ENCODE measurements at regions not wholly inside any gene's neighbourhood (a gene's known extent, or its start where the extent isn't known, plus 50 kb on each side); places are given as distances from the start of the nearest gene placed in this dataset.
"Not testable (repeated sequence)": the region's sequence is repeated elsewhere in the genome, so short reads cannot be mapped to it uniquely, and the experiment has no call there.

GRCh38 chr10:61078542-61079275, 134.7 kb upstream of the RHOBTB1 start:
- no peak for DNase-seq

DNA sequence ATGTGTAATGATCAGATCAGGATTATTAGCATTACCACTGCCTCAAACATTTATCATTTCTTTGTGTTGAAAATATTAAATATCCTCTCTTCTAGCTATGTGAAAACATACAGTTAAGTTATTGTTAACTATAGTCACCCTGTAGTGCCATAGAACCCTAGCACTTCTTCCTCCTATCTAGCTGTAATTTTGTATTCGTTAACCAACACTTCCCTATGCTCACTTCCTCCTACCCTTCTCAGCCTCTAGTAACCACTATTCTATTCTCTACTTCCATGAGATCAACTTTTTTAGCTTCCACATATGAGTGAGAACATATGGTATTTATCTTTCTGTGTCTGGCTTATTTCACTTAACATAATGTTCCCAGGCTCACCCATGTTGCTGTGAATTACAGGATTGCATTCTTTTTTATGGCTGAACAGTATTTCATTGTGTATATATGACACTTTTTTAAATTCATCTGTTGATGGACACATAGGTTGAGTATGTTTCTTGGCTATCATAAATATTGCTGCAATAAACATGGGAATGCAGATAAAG, 132.7 kb upstream of the RHOBTB1 start:
- DNase-seq, result no peak

GRCh38 chr10:61073391-61073790, 129.4 kb upstream of the RHOBTB1 start:
- DNase-seq, result no peak

- DNase-seq, result no peak
Measured at GRCh38 chr10:61071580-61071979, 127.6 kb upstream of the RHOBTB1 start.

- DNase-seq, result no peak
Measured at GRCh38 chr10:61068471-61068870, 124.5 kb upstream of the RHOBTB1 start.

DNA sequence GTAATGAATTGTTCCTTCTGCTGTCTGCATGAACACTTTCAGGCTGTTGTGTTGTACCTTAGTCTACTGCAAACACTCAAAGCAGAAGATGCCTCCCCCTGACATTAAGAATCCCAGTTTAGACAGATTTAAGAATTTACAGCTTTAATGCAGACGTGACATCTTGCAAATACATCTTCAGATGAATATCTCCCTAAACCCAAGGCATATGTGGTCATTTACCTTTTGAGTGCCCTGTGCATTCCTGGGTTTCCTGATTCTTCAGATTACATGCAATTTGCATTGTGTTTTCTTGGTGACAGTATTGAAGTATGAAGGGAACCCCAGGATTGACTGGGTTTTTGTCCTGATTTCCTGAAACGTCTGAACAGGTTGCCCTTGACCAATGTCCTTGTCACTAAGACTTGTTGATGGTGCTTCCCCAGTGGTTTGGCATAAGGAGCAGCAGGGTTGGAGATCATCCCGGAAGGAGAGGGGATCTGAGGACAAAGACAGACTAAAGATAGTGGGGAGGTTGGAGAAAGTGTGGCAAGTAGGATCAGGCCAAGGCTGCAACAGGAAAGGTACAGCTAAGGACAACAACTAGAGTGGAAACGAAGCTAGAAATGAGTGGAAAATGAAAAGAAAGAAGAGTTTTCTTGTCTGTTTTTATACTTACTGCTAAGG, 123.8 kb upstream of the RHOBTB1 start:
- no peak for DNase-seq

- DNase-seq, result no peak
Measured at GRCh38 chr10:61066661-61067344, 122.8 kb upstream of the RHOBTB1 start.

DNA sequence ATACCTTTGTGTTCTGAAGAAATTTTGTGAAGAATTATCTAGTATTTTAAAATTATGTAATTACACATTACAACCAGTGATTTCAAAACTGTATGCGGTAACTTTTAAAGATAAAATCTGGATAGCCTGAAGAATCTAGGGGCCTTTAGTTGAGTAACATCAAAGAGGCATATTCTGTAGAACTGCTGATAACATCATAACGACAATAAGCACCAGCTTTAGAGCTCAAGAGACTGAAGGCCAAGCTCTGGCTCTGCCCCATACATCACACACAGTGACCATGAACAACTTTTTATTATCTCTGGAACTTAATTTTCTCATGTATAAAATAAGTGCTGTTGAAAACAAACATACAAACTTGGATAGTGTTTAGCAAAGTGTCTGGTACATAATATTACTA, 121.1 kb upstream of the RHOBTB1 start:
- DNase-seq, result no peak

DNA sequence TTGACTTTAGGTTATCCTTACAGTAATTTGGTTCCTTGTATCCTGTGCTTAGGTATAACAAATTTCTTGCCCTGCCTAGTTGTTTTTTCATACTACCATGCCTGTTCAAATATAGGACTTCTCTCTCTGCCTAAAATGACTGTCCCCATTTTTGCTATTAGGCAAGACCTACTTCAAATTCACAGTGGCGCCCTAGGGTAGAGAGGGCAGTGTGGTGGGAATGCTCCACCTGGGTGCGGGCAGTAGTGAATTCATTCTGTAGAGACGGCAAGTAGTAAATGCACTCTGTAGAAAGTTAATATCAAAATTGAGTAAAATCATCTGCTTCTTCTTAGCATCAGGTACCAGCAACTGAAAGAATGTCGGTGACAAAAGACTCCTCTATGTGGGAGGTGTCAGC, 120.4 kb upstream of the RHOBTB1 start:
- DNase-seq, result no peak

GRCh38 chr10:61063901-61064300, 119.9 kb upstream of the RHOBTB1 start:
- DNase-seq, result no peak

GRCh38 chr10:61063034-61063433, 119.0 kb upstream of the RHOBTB1 start:
- DNase-seq, result no peak

DNA sequence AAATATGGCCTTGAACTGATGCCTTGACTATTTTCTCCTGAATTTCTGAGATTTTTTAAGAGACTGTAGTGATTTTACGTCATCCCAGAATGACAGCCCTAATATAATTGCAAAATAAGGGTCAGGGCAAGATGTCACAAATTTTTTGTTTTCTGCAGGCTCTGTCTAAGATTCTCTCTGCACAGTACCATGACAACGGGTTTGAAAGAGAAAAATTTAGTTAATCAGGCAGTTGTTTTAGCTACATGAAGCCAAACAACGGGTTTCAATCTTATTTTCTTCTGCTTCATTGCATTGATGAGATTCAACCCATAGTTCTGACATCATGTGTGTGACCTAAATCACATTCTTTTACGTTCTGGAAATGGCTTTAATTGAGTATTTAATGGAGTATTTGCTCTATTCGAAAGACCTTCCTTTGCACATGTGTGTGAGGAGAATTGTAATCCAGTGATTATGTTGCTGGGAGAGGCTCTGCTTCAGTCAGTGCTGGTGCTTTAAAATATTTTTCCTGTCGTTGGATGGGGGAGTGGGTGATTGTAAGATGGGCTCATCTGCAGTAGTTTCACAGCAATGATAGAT, 118.0 kb upstream of the RHOBTB1 start:
- DNase-seq, result no peak

DNA sequence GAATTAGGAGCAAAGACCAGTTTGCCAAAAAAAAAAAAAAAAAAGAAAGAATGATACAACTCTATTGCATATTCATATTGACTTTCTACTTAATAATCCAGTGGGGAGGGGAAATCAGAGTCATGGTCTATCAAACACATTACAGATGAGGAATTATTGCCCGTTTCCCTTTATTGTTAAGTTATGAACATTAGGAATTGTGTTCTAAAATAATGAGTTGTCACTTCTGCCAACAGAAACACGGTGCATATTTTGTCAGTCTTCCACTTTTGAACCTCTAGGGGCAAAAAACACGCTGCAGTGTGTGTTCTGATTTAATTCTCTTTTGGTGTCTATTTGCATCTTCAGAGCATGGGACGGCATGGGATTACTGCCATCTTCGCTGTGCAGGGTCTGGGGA, 115.7 kb upstream of the RHOBTB1 start:
- DNase-seq, result no peak

DNA sequence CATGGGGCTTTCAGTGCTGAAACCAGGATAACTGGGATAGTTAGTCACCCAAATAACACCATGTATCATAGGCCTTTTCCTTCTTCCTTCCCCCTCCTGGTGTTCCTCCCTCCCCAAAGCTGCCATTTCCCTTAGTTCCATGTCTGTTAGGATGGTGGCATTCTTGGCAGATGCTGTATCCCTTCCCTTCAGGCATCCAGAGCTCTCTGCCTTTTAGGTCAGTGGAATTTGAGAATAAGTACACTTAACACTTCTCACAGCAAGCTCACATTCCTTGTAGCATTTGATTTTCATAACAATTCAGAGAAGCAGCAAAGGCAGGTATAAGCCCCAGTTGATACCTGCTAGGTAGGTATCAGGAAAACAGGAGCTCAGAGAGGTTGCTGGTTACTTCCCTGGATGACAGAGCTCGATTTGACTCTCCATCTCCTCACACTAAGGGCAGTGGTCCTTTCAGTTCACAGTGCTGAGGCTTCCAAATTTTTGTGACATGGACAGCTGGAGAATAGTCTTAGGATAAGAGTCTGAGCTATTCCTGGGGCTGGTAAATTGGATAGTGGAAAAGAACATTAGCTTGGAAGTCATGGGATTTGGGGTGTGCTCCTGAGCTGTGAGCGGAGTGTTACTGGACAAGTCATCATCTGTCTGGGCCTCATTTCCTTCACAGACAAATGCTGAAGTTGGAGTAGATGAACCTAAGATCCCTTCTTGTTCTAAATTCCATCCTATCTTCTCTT, 108.7 kb upstream of the RHOBTB1 start:
- DNase-seq, result no peak

DNA sequence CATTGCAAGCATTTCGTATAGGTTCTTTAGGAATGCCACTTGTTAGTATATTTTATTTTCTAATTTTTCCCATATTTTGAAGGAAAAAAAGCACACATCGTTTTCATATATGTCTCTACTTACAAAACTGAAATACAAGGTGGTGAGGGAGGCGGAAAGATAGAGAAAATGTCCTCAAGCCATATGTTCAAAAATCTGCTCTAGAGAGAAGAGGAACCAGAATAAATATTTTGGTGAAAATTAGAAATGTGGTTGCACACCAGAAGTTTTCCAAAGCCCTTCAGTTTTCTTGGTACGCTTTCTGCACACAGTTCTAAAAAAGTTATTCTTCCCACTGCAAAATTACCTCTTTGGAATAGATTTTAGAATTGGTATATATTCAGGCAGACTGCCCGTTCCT, 107.4 kb upstream of the RHOBTB1 start:
- no peak for DNase-seq

DNA sequence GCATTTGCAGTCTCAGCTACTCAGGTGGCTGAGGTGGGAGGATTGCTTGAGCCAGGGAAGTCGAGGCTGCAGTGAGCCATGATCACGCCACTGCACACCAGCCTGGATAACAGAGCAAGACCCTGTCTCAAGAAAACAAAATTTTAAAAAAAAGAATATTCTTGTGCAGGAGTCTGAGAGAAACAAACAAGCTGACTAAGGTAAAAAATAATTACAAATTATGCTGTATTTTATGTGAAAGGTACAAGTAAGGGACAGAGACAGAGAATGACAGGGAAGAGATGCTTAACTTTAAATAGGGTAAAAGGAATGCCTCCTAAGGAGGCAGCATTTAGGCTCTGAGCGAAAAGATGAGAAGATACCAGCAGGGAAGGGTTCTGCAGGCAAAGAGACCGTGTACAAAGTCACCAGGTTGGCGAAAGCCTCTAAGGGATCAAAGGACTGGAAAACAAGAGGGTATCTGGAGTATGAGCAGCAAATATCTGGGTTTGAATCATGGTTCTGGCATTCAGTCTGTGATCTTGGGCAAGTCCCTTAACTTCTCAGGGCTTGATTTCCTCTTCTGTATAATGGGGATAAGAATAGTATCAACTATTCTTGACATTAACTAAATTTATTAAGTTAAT, 106.2 kb upstream of the RHOBTB1 start:
- no peak for DNase-seq

DNA sequence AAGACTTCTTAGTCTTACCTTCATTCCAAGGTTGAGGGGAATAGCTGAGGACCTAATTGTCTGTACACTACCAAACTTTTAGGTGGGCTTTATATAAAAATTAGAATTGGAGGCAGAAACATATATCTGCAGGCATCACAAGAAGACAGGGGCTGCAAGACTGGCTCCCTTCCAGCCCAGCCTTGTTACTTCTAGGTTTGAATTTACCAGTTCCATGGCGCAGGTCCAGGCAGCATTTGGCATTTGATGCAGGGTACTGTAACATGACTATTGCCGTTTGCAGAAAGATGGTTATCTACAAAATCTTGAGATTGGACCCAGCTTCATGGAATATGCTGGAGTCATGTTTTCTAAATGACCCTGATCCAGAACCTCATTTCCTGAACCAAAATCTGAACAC, 105.4 kb upstream of the RHOBTB1 start:
- no peak for DNase-seq

DNA sequence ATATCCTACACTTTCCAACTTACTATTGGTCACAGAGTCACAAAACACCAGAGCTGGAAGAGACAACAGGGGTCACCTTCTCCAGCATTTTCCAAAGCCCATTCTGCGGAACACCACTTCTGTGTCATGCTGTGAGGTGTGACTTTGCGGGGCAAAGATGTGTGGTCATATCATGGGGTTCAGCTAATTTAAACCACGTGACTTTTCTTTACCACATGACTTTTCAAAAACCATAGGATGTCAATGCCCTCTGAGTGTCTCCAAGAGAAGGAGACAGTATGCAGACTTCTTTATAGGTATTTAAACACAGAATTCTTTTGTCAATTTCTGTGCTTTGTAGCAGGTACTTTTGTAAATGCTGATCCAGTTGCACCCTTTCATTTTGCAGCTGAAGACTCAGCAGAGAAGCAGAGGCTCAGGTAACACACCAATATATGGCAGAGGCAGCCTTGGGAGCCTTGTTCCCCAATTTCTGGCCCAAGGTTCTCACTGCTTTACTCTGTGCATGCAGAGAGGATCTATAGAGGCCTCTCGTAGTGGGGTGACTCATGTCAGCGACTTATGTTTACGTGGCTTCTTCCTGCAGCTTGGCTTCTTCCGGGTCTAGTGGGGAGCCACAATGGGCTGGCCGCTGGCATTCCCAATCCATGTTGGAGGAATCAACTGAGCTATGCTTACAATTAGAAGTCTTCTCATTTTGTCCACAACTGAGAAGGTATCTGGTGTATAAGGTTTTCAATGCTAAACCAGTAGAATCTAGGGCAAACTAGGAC, 104.0 kb upstream of the RHOBTB1 start:
- DNase-seq, result no peak

DNA sequence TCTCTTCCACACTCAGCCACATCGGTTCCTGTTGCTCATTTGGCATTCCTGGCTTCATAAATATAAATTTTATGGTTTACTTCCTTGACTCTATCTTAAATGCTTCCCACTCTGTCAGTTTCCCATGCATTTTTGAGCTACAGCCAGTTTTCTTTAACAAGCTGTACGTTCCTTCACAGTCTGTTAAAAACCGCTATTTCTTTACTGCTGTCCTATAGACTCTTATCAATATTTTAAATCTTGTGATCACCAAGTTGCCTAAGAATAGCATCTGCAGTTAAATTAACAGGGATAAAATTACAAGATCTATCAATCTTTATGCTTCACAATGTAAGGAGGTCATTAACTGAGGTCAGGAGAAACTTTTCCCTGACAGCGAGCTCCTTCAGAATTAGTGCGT, 103.1 kb upstream of the RHOBTB1 start:
- DNase-seq, result no peak

DNA sequence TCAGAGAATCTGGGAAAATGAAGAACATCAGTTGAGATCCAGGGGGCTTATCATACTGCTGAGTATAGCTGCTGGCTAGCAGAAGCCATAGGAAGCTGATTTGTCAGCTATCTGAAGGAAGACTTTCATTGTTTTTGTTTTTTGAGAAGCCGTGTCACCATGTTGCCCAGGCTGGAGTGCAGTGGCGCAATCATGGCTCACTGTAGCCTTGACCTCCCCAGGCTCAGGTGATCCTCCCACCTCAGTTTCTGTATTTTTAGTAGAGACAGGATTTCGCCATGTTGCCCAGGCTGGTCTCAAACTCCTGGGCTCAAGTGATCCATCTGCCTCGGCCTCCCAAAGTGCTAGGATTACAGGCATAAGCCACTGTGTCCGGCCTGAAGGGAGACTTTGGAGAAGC, 101.5 kb upstream of the RHOBTB1 start:
- not testable (repeated sequence) for DNase-seq

DNA sequence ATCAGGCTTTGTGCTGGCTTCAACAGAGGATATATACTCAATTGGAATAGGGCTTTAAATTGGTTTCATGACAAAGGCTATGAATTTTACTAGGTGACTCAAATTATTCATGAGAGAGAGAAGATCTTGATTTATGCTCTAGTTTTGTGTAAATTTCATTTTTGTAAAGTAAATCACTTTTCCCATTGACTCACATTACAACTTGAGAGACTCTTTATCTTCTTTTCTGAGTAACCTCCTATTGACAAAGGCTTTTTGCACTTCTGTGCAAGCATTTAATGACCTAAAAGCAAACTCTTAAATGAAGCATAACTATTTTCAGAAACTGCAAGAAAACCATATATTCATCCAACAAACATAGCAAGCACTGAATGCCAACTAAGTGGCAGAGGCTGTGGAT, 98.5 kb upstream of the RHOBTB1 start:
- no peak for DNase-seq

All from inflammatory macrophage treated with lipopolysaccharide for 4 hours (primary cell).